HG03159 (cell line): ENCODE measurements at regions not wholly inside any gene's neighbourhood (a gene's known extent, or its start where the extent isn't known, plus 50 kb on each side); places are given as distances from the start of the nearest gene placed in this dataset.

Experiments
- ATAC-seq: cut with Tn5 transposase; IDR thresholded peaks from one replicate; pipeline ENCODE4 v1.9.1; 2021; ENCODE audit warnings: mild to moderate bottlenecking, moderate library complexity; ENCODE audit not compliant: unreplicated experiment

DNA sequence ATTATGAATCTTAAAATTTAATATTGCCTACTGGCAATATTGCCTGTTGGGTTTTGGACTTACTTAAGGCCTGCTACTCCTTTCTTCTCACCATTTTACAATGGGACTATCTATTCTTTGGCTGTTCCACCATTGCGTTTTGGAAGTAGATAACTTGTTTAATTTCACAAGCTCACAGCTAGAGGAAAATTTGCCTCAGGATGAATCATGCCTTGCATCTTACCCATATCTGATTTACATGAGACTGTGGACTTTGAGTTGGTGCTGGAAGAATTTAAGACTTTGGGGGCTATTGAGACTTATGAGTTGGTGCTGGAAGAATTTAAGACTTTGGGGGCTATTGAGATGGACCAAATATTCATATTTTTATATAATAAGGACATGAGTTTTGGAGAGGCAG lies 662.6 kb downstream of the METTL15 start:
- ATAC-seq: no peak

DNA sequence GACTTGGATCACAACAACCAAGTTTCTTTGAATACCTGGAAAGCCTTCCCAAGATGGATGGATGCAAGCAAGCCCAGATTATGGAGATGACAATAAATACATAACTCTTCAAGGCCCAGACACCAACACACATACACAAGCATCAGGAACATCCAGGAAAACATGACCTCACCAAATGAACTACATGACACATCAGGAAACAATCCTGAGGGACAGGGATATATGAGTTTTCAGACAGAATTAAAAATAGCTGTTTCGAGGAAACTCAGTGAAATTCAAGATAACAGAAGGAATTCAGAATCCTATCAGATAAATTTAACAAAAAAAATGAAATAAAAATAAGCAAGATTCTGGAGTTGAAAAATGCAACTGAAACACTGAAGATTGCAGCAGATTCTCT lies 659.4 kb downstream of the METTL15 start:
- ATAC-seq: no peak

DNA sequence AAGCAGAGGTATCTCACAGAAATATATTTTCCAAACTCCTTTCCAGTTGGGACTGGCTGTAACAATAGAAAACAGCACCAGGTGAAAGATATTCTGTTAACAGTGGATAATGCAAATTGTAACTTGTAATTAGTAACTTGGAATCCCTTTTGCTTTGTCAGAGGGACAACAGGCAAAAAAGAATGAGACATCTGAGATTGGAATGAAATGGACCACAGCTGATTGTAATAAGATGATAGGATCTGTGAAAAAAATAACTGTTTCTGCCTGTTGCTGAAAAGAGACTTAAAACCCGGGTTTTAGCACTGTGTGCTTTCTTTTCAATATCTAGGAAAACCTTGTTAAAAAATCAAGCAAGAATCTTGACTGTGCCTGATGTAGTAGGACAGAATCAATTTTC lies 655.7 kb downstream of the METTL15 start:
- no peak for ATAC-seq

DNA sequence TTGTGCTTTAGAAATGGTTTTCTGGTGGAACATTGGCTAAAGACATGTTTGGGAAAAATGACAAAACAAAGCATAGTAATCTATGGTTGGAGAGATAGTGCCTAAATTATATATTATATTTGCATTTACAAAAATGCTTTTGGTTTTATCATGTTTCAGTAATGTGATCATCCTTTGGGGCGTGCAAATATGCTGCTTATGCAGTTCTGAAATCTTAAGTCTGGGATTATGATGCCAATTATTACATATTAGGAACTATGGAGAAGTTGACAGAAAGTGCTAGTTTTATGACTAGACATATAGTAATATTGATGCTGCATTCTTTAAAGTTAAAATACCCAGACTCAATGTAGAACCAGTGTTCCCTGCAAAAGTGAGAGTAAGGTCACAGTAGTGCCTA lies 655.0 kb downstream of the METTL15 start:
- no peak for ATAC-seq

DNA sequence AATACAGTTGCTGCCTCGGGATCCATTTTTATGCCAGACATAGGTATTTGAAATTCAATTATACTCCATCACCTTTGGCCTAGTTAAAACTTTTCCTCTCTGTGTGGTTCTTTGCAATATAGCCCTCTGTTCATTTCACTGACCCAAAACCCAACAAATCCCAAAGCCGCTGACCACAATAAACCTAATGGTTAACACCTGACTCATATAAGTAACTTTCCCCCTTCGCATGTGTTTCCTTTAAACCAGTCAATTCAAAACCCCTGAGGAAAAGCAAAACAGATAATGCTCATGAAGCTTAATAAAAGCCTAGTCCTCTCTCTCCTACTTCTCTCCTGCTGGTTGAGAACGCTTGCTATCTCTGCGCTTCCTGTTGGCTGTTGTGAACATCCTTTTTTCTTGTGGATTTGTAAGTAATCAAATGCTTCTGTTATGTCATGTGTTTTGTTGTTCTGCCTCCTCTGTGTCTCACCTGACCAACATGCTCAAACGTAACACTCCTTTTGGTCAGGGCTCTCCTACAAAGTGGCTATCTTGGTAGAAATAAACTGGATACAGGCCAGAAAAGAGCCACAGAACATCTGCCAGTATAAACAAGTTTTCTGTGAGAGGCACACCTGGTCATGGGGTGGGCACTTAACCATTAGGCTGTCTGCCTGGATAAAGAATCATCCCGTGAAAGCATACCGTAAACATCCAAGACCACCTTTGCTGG lies 652.6 kb downstream of the METTL15 start:
- no peak for ATAC-seq

DNA sequence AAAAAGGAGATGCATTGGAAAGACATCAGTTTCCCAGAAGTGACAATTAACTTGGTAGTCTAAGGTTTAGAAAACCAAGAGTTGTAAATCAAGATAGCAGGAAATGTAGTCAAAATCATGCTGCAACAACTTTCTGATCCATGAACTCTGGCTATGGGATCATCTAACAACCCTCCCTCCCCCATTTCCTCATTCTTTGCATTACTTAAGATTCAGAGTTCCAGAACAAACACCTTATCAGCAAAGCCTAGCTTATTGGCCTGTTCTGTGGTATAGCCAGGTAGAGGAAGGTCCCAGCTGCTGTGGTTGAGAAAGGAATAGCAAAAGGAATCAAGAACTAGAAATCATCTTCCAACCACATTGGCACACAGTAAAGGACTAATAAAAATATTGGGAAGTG lies 651.1 kb downstream of the METTL15 start:
- no peak for ATAC-seq

DNA sequence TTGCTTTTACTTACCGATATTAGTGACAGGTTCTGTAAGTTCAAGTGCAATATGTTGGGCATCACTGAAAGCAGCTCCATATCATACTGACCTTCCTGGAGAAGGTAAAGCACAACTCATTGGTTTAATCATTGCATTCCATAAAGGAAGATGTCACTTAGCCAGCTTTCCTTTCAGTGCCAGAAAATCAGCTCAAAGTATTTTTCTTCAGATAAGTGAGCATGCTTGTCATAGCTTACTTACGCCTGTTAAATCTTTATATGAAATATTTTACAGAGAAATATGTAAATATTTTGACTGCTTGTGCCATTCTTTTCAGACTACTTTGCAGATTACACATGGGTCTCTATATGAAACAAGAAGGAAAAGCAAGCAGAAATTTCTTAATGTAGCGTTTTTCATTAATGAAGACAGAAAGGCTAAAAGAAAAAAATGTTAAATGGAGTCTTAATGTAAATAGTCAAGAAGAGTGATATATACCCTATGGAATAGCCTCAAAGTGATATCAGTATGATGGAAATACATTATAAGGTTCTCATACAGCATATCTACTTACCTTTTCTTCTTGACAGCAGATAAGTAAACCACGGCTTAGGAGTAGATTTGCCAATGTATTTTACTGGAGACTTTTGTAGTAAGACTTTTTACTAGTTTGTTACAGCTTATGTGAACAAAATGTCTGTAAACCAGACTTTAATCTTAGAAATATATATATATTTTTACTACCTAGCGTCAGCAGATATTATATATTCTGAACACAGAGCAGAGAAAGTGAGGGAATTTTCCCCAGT lies 649.7 kb downstream of the METTL15 start:
- ATAC-seq: no peak

DNA sequence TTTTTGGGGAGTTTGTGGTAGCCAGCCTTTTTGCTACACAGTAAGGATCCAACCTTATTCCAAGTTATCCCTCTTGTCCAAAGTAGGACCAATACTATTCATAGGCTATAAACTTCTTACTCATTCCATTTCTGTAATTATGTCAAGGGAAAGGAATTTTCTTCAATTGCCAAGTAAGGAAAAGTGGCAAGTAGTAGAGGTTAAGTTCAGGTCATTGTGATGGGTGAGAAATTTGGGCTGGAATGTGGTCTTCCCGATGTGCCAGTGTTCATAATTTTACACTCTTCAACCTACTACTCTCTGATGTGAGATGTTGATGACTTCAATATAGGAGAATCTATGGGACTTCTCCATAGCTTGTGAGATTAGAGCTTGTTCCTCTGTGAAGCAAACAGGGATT lies 648.8 kb downstream of the METTL15 start:
- no peak for ATAC-seq

DNA sequence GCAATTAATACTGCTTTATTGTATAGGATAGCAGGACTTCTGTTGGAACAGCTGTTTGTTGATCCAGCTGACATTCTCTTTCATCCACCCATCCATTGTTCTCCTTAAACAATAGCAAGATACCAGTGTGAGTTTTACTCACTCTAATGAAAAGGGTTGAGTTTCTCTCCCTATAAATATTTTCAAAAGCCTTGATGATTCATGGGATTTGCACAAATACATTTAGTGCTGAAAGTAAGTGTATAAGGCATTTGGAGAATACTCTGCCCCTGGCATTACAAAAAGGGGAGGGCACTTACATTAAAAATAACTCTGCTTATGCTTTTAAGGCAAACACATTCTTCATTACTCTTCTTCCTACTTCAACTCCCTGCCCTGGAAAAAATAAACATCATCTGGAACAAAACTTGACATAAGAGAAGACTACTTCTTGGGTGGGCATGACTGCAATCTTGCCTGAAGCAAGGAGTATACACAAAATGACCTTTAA lies 634.9 kb downstream of the METTL15 start:
- no peak for ATAC-seq

DNA sequence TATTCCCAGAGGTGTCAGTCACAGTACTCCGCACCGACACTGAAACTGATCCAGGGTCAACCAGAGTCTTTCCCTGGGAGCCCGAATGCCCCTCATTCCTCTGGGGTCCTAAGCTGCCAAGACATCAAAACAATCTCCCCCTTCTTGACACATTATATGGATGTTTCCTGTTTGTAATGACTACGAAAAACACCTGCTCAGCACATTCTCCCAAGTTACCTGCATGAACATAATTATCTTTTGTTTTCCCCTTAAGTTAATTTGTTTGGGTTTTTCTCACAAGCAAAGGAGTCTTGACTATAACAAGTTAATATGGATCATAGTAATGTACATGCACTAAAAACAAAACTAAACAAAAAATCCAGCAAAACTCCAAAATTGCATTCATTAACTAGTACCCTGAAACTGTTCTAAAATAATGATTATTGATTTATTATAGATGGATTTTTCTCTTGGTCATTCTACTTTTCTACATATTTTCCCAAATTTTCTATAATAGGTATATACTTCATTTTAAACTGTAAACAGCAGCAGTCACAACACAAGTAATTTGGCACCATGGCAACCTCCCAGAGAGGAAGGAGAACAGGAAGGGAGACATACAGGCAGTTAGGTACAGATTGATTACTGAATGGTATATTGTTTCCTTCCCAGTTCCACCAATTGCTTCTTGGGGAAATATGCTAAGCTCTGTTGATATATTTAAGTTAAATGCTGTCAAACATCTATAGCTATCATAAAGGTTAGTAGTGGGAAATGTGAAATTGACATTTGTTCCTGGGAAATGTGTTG lies 631.5 kb downstream of the METTL15 start:
- ATAC-seq: no peak

DNA sequence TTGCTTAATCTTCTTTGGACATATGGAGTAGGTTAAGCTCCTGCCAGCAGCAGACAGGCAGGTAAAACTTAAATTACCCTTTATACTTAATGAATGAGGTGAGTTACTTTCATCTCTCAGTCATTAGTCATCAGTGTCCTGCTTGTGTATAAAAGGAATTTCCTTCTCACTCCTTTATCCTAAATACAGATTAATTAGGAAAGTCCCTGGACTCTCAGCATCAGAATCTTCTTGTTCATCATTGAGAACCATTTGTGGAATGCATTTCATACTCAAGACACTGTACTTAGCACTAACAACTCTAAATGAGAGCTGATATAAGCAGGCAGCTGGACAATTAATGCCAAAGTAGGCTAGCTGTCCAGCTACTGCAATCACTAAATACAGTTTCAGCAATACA lies 630.4 kb downstream of the METTL15 start:
- no peak for ATAC-seq

DNA sequence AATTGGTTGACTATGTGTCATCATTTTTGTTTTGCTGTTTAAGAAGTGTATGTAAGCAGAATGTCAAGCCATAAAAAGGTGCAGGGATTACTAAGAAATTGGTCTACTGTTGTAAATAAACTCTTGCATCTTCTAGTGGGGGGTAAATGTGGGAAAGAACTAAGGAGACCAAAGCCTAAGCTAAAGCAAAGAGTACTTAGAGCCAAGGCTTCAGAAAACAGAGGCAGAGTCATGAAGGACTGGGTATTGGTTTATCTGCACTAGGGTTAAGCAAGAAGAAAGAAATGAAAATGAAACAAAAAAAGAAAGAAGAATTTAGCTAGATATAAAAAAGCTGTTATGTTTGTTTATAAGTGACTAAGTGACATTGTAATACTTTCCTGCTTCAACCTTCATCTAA lies 628.1 kb downstream of the METTL15 start:
- ATAC-seq: no peak

DNA sequence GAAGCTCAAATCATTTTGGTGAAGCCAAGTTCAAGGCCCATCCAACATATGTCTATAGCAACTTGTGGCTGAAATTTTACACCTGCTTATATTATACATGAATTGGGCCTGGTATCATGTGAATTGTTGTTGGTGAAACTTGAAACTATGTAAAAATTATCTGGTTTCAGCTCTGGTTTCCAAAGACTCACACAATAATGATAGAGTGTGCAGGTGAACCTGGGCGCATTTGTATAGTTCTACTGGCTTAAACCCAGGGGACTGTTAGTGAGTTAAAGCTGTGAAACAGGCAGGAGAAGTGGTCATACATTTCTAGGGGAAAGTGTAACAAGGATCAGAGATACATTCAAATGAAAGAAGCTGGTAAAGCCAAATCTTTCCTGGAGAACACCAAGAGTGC lies 627.3 kb downstream of the METTL15 start:
- ATAC-seq: no peak

DNA sequence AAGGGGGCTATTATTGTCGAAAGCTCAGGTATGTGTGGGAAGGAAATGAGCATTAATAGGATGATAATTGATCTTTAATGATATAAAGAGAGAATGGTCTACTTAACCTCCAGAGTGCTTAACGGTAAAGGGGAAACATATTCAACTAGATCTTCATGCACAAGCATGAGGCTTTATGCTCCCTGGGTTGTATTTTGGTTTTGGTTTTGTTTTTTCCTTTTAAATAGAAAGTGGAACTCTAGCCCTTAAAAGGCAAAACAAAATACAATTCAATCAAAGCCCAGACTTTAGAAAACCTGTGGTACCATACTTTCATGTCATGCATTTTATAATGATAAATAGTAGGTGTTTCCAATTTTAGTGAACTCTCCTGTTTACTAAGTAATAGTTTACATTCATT lies 622.7 kb downstream of the METTL15 start:
- no peak for ATAC-seq

DNA sequence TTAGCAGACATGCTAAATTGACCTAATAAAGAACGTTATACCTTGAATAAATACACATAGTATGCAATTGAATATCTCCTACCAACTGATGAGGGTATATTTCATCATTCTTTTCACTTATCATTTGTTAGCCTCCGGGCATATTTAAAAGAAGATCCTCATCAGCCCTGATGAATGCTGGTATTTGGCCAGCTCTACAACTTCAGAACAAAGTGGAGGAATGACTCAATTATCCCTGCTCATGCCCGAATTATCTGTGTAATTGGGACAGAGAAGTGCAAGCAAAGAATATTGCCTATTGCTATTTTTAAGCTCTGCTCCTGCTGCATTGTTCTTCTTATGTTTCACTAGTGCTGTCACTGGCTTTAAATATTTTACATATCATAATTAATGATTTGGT lies 622.1 kb downstream of the METTL15 start:
- no peak for ATAC-seq

DNA sequence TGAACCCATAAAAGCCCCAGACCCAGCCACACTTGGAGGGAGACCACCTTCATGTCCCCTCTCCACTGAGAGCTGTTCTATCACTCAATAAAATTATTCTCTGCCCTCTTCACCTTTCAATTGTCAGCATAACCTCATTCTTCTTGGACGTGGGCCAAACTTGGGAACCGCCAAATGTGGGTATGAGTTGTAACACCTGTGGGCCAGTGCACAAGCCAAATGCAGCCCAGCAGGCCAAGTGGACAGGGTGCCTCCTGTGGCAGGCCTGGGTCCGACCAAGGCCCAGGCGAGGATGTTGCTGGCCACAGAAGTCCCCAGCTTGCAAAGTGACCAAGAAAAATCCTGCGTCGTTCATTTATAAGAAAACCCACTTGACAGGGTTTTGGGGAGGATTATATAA lies 621.2 kb downstream of the METTL15 start:
- no peak for ATAC-seq

DNA sequence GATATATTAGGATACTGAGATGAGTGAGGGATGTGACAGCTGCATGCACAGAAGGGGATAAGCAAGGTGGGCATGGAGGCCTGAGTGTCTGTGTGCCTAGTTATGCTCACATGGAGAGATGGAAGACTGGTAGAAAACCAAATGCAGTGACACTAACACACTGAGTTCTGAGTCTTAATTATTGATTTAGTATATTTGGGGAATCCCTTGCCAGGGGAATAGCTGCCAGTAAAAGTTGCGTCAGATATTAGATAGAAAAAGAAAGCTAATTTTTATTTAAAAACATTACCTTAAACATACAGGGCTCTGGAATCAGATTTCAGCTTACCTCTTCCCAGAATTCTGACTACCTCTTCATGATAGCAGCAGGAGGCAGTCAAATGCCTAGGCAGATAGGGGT lies 620.5 kb downstream of the METTL15 start:
- ATAC-seq: no peak

DNA sequence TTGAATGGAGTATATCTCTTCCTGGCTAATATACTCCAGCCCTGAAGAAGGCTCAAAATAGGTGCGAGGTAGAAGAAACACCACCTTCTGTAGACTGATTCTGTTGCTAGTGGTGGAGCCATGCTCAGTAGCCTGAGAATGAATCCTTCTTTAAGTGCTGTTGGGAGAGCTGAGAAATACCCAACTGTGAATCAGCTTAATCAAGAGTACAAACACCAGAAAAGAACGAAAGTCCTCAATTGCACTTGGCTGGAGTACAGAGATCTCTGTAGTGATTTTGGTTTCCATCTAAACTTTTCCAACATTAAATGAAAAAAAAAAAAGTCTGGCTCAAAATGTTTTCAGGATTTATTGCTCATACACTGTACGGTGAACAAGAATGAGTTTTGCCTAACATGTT lies 619.1 kb downstream of the METTL15 start:
- no peak for ATAC-seq

DNA sequence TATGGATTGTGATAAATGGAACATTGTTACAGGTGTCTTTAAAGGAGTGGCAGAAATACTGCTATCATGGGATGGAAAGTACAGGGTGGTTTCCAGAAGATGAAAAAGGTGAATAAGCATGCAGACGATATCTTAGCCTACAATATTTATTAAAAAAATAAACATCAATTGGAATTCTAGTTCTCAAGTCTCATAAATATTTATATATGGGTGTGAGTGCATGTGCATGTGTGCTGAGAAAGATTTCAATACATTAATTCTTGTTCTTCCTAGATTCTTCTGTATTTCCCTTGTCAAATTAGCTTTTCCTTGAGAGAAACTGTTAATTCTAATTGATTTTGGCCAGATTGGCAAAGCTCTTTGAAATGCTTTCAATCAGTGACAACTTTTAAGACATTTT lies 618.2 kb downstream of the METTL15 start:
- ATAC-seq: no peak

DNA sequence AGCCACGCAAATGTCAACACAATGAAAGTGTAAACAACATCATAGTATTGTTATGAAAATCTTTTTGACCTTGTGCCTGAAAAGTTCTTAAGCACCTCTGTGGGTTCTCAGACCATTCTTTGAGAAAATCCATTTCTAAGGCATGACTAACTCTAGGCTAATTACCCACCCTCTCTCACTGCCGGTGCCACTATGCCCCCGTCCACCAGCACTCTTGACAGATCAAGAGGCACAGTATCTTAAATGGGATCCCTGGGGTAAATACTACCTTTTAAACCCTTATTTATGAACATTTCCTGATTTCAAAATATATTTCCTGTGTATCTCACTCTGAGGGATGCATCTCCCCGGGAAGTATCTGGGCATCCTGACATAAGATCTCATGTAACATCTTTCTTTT lies 607.5 kb downstream of the METTL15 start:
- ATAC-seq: no peak

DNA sequence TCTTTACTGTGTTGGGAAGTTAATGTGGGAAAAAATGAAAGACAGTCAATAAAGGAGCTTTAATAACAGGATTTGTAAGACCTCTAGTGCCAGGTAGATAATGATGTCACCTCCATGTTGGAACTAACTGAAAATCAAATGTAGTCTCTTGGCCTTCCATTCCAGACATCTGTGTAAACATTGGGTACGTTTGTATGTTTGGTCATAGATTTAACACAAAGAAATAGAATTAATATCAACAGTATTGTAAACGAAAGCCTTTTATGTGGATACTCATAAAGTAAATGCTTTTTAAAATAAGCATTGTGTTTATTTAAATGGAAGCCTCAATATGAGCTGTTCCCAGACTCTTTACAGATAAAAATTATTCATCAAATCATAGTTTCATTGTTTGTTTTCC lies 605.7 kb downstream of the METTL15 start:
- no peak for ATAC-seq

DNA sequence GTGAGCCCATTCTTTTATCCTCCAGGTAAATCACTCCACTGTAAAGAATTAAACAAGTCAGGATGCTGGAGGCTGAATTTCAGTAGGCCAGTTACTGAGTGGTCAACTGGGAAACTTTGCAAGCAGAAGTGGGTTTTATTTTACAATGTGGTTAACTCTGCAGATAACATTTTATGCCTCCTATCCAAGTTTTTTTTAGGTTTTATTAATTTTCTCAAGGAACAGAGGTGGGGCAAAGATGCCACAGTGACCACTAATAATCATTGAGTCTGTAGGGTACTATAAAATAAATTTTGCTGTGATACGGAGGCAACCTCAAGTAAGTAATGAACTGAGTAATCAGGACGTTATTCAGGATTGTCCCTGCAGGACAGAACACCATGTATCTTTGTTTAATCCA lies 599.9 kb downstream of the METTL15 start:
- no peak for ATAC-seq
